HEK293 (cell line): ENCODE measurements at regions not wholly inside any gene's neighbourhood (a gene's known extent, or its start where the extent isn't known, plus 50 kb on each side); places are given as distances from the start of the nearest gene placed in this dataset.
"Not testable (repeated sequence)": the region's sequence is repeated elsewhere in the genome, so short reads cannot be mapped to it uniquely, and the experiment has no call there.

Source experiments
- CTCF ChIA-PET: fragments of 350-600 bp; formaldehyde crosslinking; extraction: SDS; loops from one replicate; lab custom pipeline; 2021; ENCODE audit warnings: antibody characterized with exemption; lab: Yijun Ruan, JAX
- POLR2A ChIA-PET: fragments of 300-600 bp; formaldehyde crosslinking; extraction: SDS; loops from one replicate; lab custom pipeline; 2020; ENCODE audit warnings: antibody characterized with exemption, inconsistent platforms; lab: Yijun Ruan, JAX
- H3K27ac ChIP-seq: fragments of 200-500 bp; sonication (Bioruptor generic); 2 replicates; pipeline ENCODE4 v1.5.1; 2014; ENCODE audit warnings: low read depth, low read length, control low read depth, inconsistent platforms; ENCODE audit errors: extremely low read depth
- H3K36me3 ChIP-seq, 2 experiments: fragments of 200-500 bp in 1 of 2; sonication (Bioruptor generic) in 1 of 2; 1 replicate in 1 of 2; 2 replicates in 1 of 2; pipeline ENCODE4 v1.5.1; 2014 to 2017; ENCODE audit warnings: inconsistent platforms in 2 of 2, low read length in 2 of 2; ENCODE audit not compliant: control insufficient read depth in 2 of 2, insufficient read depth in 1 of 2
- H3K4me1 ChIP-seq: fragments of 200-500 bp; sonication (Bioruptor generic); 2 replicates; pipeline ENCODE4 v1.5.1; 2014; ENCODE audit warnings: mild to moderate bottlenecking, low read length, inconsistent platforms; ENCODE audit not compliant: control insufficient read depth, insufficient read depth
- H3K4me3 ChIP-seq: 2 replicates; pipeline ENCODE4 v1.5.1; 2011; ENCODE audit warnings: low read depth, mild to moderate bottlenecking, control low read depth, low read length, moderate library complexity
- H3K9me3 ChIP-seq: fragments of 200-500 bp; sonication (Bioruptor generic); 2 replicates; pipeline ENCODE4 v1.5.1; 2014; ENCODE audit warnings: low read depth, low read length, inconsistent platforms; ENCODE audit not compliant: control insufficient read depth, insufficient read depth
- BCL11B ChIP-seq: fragments of 450-650 bp; formaldehyde crosslinking; IDR thresholded peaks from 2 replicates; pipeline ENCODE4 v1.5.1; 2016; ENCODE audit warnings: low read depth, missing biosample characterization, missing genetic modification characterization
- GLI4 ChIP-seq: fragments of 450-650 bp; formaldehyde crosslinking; IDR thresholded peaks from 2 replicates; pipeline ENCODE4 v1.5.1; 2016; ENCODE audit warnings: missing biosample characterization, missing genetic modification characterization
- MYNN ChIP-seq: fragments of 450-650 bp; formaldehyde crosslinking; IDR thresholded peaks from 2 replicates; pipeline ENCODE4 v1.5.1; 2016; ENCODE audit warnings: missing biosample characterization, missing genetic modification characterization, borderline replicate concordance
- SALL2 ChIP-seq: fragments of 450-650 bp; formaldehyde crosslinking; IDR thresholded peaks from 2 replicates; pipeline ENCODE4 v1.5.0; 2017; ENCODE audit warnings: missing biosample characterization, mild to moderate bottlenecking, missing genetic modification characterization, borderline replicate concordance
- ZNF221 ChIP-seq: fragments of 450-650 bp; formaldehyde crosslinking; IDR thresholded peaks from 2 replicates; pipeline ENCODE4 v1.5.1; 2017; ENCODE audit warnings: missing biosample characterization, missing genetic modification characterization, borderline replicate concordance
- ZNF274 ChIP-seq, 2 experiments: fragments of 200-500 bp in 1 of 2; fragments of 450-650 bp in 1 of 2; sonication (Bioruptor generic) in 1 of 2; formaldehyde crosslinking in 1 of 2; IDR thresholded peaks; 2 replicates each; pipeline versions ENCODE4 v1.5.1 to v1.6.1; 2014 to 2016; ENCODE audit warnings: borderline replicate concordance in 1 of 2, inconsistent platforms in 1 of 2, low read length in 1 of 2, missing biosample characterization in 1 of 2, missing genetic modification characterization in 1 of 2
- ZNF416 ChIP-seq: fragments of 450-650 bp; formaldehyde crosslinking; IDR thresholded peaks from 2 replicates; pipeline ENCODE4 v1.5.1; 2016; ENCODE audit warnings: missing biosample characterization, missing genetic modification characterization
- ZNF488 ChIP-seq: fragments of 450-650 bp; formaldehyde crosslinking; IDR thresholded peaks from 2 replicates; pipeline ENCODE4 v1.5.1; 2016; ENCODE audit warnings: missing biosample characterization, missing genetic modification characterization
- ZNF530 ChIP-seq: fragments of 450-650 bp; formaldehyde crosslinking; IDR thresholded peaks from 2 replicates; pipeline ENCODE4 v1.5.1; 2016; ENCODE audit warnings: low read depth, missing biosample characterization, missing genetic modification characterization
- ZNF544 ChIP-seq: fragments of 450-650 bp; formaldehyde crosslinking; IDR thresholded peaks from 2 replicates; pipeline ENCODE4 v1.5.0; 2017; ENCODE audit warnings: missing biosample characterization, missing genetic modification characterization
- ZNF560 ChIP-seq: fragments of 450-650 bp; formaldehyde crosslinking; IDR thresholded peaks from 2 replicates; pipeline ENCODE4 v1.5.1; 2017; ENCODE audit warnings: missing biosample characterization, missing genetic modification characterization, borderline replicate concordance
- ZNF621 ChIP-seq: fragments of 450-650 bp; formaldehyde crosslinking; IDR thresholded peaks from 2 replicates; pipeline ENCODE4 v1.5.1; 2017; ENCODE audit warnings: missing biosample characterization, missing genetic modification characterization
- ZNF624 ChIP-seq: fragments of 450-650 bp; formaldehyde crosslinking; IDR thresholded peaks from 2 replicates; pipeline ENCODE4 v1.5.1; 2017; ENCODE audit warnings: missing biosample characterization, missing genetic modification characterization
- ZNF776 ChIP-seq: fragments of 450-650 bp; formaldehyde crosslinking; IDR thresholded peaks from 2 replicates; pipeline ENCODE4 v1.5.0; 2017; ENCODE audit warnings: missing biosample characterization, missing genetic modification characterization, borderline replicate concordance
- ZNF777 ChIP-seq: fragments of 450-650 bp; formaldehyde crosslinking; IDR thresholded peaks from 2 replicates; pipeline ENCODE4 v1.5.1; 2017; ENCODE audit warnings: missing biosample characterization, missing genetic modification characterization, borderline replicate concordance
- TF ChIP-seq, protein P1 (sequence below): fragments of 450-650 bp; formaldehyde crosslinking; IDR thresholded peaks from 2 replicates; pipeline ENCODE4; 2016; ENCODE audit warnings: missing biosample characterization, missing genetic modification characterization
- TF ChIP-seq, protein P2 (sequence below): fragments of 450-650 bp; formaldehyde crosslinking; IDR thresholded peaks from 2 replicates; pipeline ENCODE4 v1.5.1; 2016; ENCODE audit warnings: missing biosample characterization, missing genetic modification characterization, borderline replicate concordance

- Histone ChIP-seq H3K27ac (no peak overlapping the region), H3K4me3 (no peak overlapping the region), H3K36me3 (no peaks in the 10 kb centered on the region), H3K9me3 (no peaks in the 10 kb centered on the region), H3K4me1 (no peaks in the 10 kb centered on the region)
- ChIA-PET POLR2A (no interaction called here), CTCF (no interaction called here)
- TF ChIP-seq ZNF416 (tag by site-specific recombination) (no peak), ZNF776 (tag by site-specific recombination) (no peak), BCL11B (no peak), ZNF488 (tag by site-specific recombination) (no peak), ZNF624 (no peak), ZNF621 (tag by site-specific recombination) (no peak), ZNF274 (IDR thresholded peaks at IDR 0.05; ENCODE audit: low read length) (no peak), ZNF274 (tag by site-specific recombination; IDR thresholded peaks at IDR 0.05; ENCODE audit: borderline replicate concordance) (no peak), ZNF221 (tag by site-specific recombination) (no peak), ZNF544 (tag by site-specific recombination) (no peak), ZNF530 (no peak), GLI4 (tag by site-specific recombination) (no peak), SALL2 (tag by site-specific recombination) (no peak), ZNF777 (tag by site-specific recombination) (no peak), MYNN (no peak), ZNF560 (tag by site-specific recombination) (no peak)
- TF ChIP-seq, protein P1, sequence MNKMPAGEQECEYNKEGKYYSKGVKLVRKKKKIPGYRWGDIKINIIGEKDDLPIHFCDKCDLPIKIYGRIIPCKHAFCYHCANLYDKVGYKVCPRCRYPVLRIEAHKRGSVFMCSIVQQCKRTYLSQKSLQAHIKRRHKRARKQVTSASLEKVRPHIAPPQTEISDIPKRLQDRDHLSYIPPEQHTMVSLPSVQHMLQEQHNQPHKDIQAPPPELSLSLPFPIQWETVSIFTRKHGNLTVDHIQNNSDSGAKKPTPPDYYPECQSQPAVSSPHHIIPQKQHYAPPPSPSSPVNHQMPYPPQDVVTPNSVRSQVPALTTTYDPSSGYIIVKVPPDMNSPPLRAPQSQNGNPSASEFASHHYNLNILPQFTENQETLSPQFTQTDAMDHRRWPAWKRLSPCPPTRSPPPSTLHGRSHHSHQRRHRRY (tag by site-specific recombination): no peak
- TF ChIP-seq, protein P2, sequence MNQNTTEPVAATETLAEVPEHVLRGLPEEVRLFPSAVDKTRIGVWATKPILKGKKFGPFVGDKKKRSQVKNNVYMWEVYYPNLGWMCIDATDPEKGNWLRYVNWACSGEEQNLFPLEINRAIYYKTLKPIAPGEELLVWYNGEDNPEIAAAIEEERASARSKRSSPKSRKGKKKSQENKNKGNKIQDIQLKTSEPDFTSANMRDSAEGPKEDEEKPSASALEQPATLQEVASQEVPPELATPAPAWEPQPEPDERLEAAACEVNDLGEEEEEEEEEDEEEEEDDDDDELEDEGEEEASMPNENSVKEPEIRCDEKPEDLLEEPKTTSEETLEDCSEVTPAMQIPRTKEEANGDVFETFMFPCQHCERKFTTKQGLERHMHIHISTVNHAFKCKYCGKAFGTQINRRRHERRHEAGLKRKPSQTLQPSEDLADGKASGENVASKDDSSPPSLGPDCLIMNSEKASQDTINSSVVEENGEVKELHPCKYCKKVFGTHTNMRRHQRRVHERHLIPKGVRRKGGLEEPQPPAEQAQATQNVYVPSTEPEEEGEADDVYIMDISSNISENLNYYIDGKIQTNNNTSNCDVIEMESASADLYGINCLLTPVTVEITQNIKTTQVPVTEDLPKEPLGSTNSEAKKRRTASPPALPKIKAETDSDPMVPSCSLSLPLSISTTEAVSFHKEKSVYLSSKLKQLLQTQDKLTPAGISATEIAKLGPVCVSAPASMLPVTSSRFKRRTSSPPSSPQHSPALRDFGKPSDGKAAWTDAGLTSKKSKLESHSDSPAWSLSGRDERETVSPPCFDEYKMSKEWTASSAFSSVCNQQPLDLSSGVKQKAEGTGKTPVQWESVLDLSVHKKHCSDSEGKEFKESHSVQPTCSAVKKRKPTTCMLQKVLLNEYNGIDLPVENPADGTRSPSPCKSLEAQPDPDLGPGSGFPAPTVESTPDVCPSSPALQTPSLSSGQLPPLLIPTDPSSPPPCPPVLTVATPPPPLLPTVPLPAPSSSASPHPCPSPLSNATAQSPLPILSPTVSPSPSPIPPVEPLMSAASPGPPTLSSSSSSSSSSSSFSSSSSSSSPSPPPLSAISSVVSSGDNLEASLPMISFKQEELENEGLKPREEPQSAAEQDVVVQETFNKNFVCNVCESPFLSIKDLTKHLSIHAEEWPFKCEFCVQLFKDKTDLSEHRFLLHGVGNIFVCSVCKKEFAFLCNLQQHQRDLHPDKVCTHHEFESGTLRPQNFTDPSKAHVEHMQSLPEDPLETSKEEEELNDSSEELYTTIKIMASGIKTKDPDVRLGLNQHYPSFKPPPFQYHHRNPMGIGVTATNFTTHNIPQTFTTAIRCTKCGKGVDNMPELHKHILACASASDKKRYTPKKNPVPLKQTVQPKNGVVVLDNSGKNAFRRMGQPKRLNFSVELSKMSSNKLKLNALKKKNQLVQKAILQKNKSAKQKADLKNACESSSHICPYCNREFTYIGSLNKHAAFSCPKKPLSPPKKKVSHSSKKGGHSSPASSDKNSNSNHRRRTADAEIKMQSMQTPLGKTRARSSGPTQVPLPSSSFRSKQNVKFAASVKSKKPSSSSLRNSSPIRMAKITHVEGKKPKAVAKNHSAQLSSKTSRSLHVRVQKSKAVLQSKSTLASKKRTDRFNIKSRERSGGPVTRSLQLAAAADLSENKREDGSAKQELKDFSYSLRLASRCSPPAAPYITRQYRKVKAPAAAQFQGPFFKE (tag by site-specific recombination): no peak
Measured at GRCh38 chr3:177705976-177706823, 508.9 kb upstream of the TBL1XR1 start.

- POLR2A ChIA-PET, H3K36me3 ChIP-seq, H3K4me3 ChIP-seq, CTCF ChIA-PET, H3K9me3 ChIP-seq, H3K4me1 ChIP-seq, H3K27ac ChIP-seq: not testable (repeated sequence)
Measured at GRCh38 chr3:177709470-177709869, 512.2 kb upstream of the TBL1XR1 start.
